A172 (cell line): ENCODE measurements at regions not wholly inside any gene's neighbourhood (a gene's known extent, or its start where the extent isn't known, plus 50 kb on each side); places are given as distances from the start of the nearest gene placed in this dataset.
A peak's percentile ranks its signal among the peaks of the same experiment; 100 is the strongest.

Experiments
- DNase-seq: peaks from one replicate; pipeline ENCODE4 v3.0.0-alpha.2; 2015; ENCODE audit warnings: low spot score

GRCh38 chr15:98277602-98278001, 317.1 kb downstream of the ARRDC4 start:
- no peak for DNase-seq

GRCh38 chr15:98280284-98280975, 319.9 kb downstream of the ARRDC4 start:
- no peak for DNase-seq

GRCh38 chr15:98281130-98281529, 320.6 kb downstream of the ARRDC4 start:
- no peak for DNase-seq

- no peak for DNase-seq
Measured at GRCh38 chr15:98282656-98283332, 322.3 kb downstream of the ARRDC4 start.

- DNase-seq = no peak
Measured at GRCh38 chr15:98286200-98286599, 325.7 kb downstream of the ARRDC4 start.

GRCh38 chr15:98286831-98287230, 326.3 kb downstream of the ARRDC4 start:
- DNase-seq = peak; percentile 17

GRCh38 chr15:98288091-98288590, 327.6 kb downstream of the ARRDC4 start:
- no peak for DNase-seq

- no peak for DNase-seq
Measured at GRCh38 chr15:98289747-98290146, 329.2 kb downstream of the ARRDC4 start.

- DNase-seq = peak; percentile 23
Measured at GRCh38 chr15:98292442-98293240, 332.1 kb downstream of the ARRDC4 start.

- DNase-seq = no peak
Measured at GRCh38 chr15:98294126-98294525, 333.6 kb downstream of the ARRDC4 start.

- DNase-seq = peak; percentile 13
Measured at GRCh38 chr15:98295101-98295759, 334.7 kb downstream of the ARRDC4 start.

- no peak for DNase-seq
Measured at GRCh38 chr15:98296653-98297052, 336.1 kb downstream of the ARRDC4 start.

- no peak for DNase-seq
Measured at GRCh38 chr15:98304371-98304770, 343.9 kb downstream of the ARRDC4 start.

GRCh38 chr15:98308117-98308516, 340.2 kb upstream of the IGF1R start:
- DNase-seq = no peak

GRCh38 chr15:98311566-98312188, 336.7 kb upstream of the IGF1R start:
- DNase-seq = peak; percentile 67

GRCh38 chr15:98312913-98313312, 335.4 kb upstream of the IGF1R start:
- DNase-seq = no peak

GRCh38 chr15:98315971-98316370, 332.4 kb upstream of the IGF1R start:
- no peak for DNase-seq

- DNase-seq = no peak
Measured at GRCh38 chr15:98321896-98322295, 326.4 kb upstream of the IGF1R start.

- DNase-seq = no peak
Measured at GRCh38 chr15:98322581-98322980, 325.8 kb upstream of the IGF1R start.

- DNase-seq = no peak
Measured at GRCh38 chr15:98324341-98324970, 323.9 kb upstream of the IGF1R start.

- no peak for DNase-seq
Measured at GRCh38 chr15:98326804-98327203, 321.5 kb upstream of the IGF1R start.
